Fibroblast of skin of abdomen (primary cell): ENCODE measurements at regions not wholly inside any gene's neighbourhood (a gene's known extent, or its start where the extent isn't known, plus 50 kb on each side); places are given as distances from the start of the nearest gene placed in this dataset.
"Not testable (repeated sequence)": the region's sequence is repeated elsewhere in the genome, so short reads cannot be mapped to it uniquely, and the experiment has no call there.

Experiments
- DNase-seq: peaks from one replicate; pipeline ENCODE4 v3.0.0-alpha.2; 2013

GRCh38 chr4:81314897-81315470 lies 100.0 kb upstream of the PRKG2 start:
- DNase-seq = peak; percentile 50

- peak; percentile 70 for DNase-seq
Measured at GRCh38 chr4:81314196-81314896, 99.3 kb upstream of the PRKG2 start.

- no peak for DNase-seq
Measured at GRCh38 chr4:81307991-81308390, 93.0 kb upstream of the PRKG2 start.

- no peak for DNase-seq
Measured at GRCh38 chr4:81304871-81305270, 89.8 kb upstream of the PRKG2 start.

GRCh38 chr4:81300352-81300751 lies 85.3 kb upstream of the PRKG2 start:
- not testable (repeated sequence) for DNase-seq

- no peak for DNase-seq
Measured at GRCh38 chr4:81290813-81291212, 75.8 kb upstream of the PRKG2 start.

- DNase-seq = no peak
Measured at GRCh38 chr4:81287101-81287500, 72.1 kb upstream of the PRKG2 start.

GRCh38 chr4:81282131-81282530 lies 67.1 kb upstream of the PRKG2 start:
- no peak for DNase-seq

- no peak for DNase-seq
Measured at GRCh38 chr4:81274460-81274859, 59.4 kb upstream of the PRKG2 start.

GRCh38 chr4:81272671-81273070 lies 57.6 kb upstream of the PRKG2 start:
- DNase-seq = no peak
